CD4-positive, alpha-beta T cell treated with Interleukin-15 for 4 hours (primary cell): ENCODE measurements at regions not wholly inside any gene's neighbourhood (a gene's known extent, or its start where the extent isn't known, plus 50 kb on each side); places are given as distances from the start of the nearest gene placed in this dataset.

Experiments used
- DNase-seq: peaks from one replicate; pipeline ENCODE4 v3.0.0-alpha.2; 2020; ENCODE audit warnings: low spot score

GRCh38 chr20:56925082-56925830 is 296.1 kb downstream of the TFAP2C start:
- DNase-seq = no peak

- DNase-seq = no peak
Observed at GRCh38 chr20:56925831-56926170, 296.7 kb downstream of the TFAP2C start.

- no peak for DNase-seq
Observed at GRCh38 chr20:56926501-56926900, 297.4 kb downstream of the TFAP2C start.

- DNase-seq = no peak
Observed at GRCh38 chr20:56927127-56927526, 298.0 kb downstream of the TFAP2C start.

GRCh38 chr20:56928007-56928406 is 298.9 kb downstream of the TFAP2C start:
- DNase-seq = no peak

GRCh38 chr20:56929606-56930005 is 300.5 kb downstream of the TFAP2C start:
- DNase-seq = no peak

- DNase-seq = no peak
Observed at GRCh38 chr20:56930876-56931275, 301.8 kb downstream of the TFAP2C start.

- no peak for DNase-seq
Observed at GRCh38 chr20:56932575-56933330, 303.6 kb downstream of the TFAP2C start.

GRCh38 chr20:56933331-56933698 is 304.2 kb downstream of the TFAP2C start:
- DNase-seq = no peak

GRCh38 chr20:56934888-56935287 is 305.8 kb downstream of the TFAP2C start:
- no peak for DNase-seq

GRCh38 chr20:56940466-56940865 is 311.4 kb downstream of the TFAP2C start:
- no peak for DNase-seq

GRCh38 chr20:56941101-56941686 is 312.1 kb downstream of the TFAP2C start:
- DNase-seq = no peak

GRCh38 chr20:56943946-56944945 is 315.1 kb downstream of the TFAP2C start:
- DNase-seq = no peak

GRCh38 chr20:56945057-56945456 is 316.0 kb downstream of the TFAP2C start:
- no peak for DNase-seq

- DNase-seq = no peak
Observed at GRCh38 chr20:56945901-56946300, 316.8 kb downstream of the TFAP2C start.

GRCh38 chr20:56949318-56949717 is 317.1 kb downstream of the BMP7 start:
- DNase-seq = no peak

GRCh38 chr20:56952258-56953047 is 314.0 kb downstream of the BMP7 start:
- no peak for DNase-seq

- no peak for DNase-seq
Observed at GRCh38 chr20:56953048-56953586, 313.3 kb downstream of the BMP7 start.

- no peak for DNase-seq
Observed at GRCh38 chr20:56954797-56955196, 311.6 kb downstream of the BMP7 start.

- DNase-seq = no peak
Observed at GRCh38 chr20:56955680-56956079, 310.8 kb downstream of the BMP7 start.

GRCh38 chr20:56956534-56956933 is 309.9 kb downstream of the BMP7 start:
- no peak for DNase-seq
